CD4-positive, CD25-positive, alpha-beta regulatory T cell (primary cell): ENCODE measurements at regions not wholly inside any gene's neighbourhood (a gene's known extent, or its start where the extent isn't known, plus 50 kb on each side); places are given as distances from the start of the nearest gene placed in this dataset.

ENCODE experiments used
- ATAC-seq, 2 donors: fragments of 150-1000 bp; cut with Tn5 transposase; one replicate each; pipeline ENCODE4 v1.10.0; 2021; ENCODE audit warnings: low read depth in 2 of 2, moderate number of reproducible peaks in 2 of 2, moderate library complexity in 1 of 2
- DNase-seq, 3 donors: peaks; one replicate each; pipeline versions ENCODE4 v3.0.0 to v3.0.0-alpha.2; 2012 to 2022; ENCODE audit warnings: mixed read lengths in 1 of 3
- H3K27ac ChIP-seq: one replicate; pipeline ENCODE4 v1.7.0; 2013; ENCODE audit warnings: mild to moderate bottlenecking, low read length; ENCODE audit not compliant: insufficient read depth, poor library complexity, severe bottlenecking
- H3K27me3 ChIP-seq: one replicate; pipeline ENCODE4 v1.7.0; 2013; ENCODE audit warnings: low read length; ENCODE audit not compliant: control insufficient read depth, insufficient read depth
- H3K36me3 ChIP-seq: one replicate; pipeline ENCODE4 v1.7.0; 2013; ENCODE audit warnings: mild to moderate bottlenecking, low read length, moderate library complexity; ENCODE audit not compliant: control insufficient read depth, insufficient read depth
- H3K4me1 ChIP-seq: 2 replicates; pipeline ENCODE4 v1.7.0; 2013; ENCODE audit warnings: mild to moderate bottlenecking, low read length; ENCODE audit not compliant: insufficient read depth, control insufficient read depth, poor library complexity, severe bottlenecking
- H3K4me3 ChIP-seq: one replicate; pipeline ENCODE4 v1.7.0; 2013; ENCODE audit warnings: low read depth, mild to moderate bottlenecking, low read length, moderate library complexity
- H3K9me3 ChIP-seq, 2 experiments: 1 replicate in 1 of 2; 2 replicates in 1 of 2; pipeline ENCODE4 v1.7.0; 2013; ENCODE audit warnings: low read length in 2 of 2, mild to moderate bottlenecking in 1 of 2, moderate library complexity in 1 of 2; ENCODE audit not compliant: control insufficient read depth in 2 of 2
- H3K27ac Mint-ChIP-seq, 3 donors: one replicate each; pipeline ENCODE4 v1.8.0; 2020 to 2022; ENCODE audit warnings: mild to moderate bottlenecking in 3 of 3, mixed read lengths in 3 of 3, moderate library complexity in 2 of 3
- H3K27me3 Mint-ChIP-seq: one replicate; pipeline ENCODE4 v1.8.0; 2022; ENCODE audit warnings: mild to moderate bottlenecking, mixed read lengths
- H3K36me3 Mint-ChIP-seq: one replicate; pipeline ENCODE4 v1.8.0; 2020; ENCODE audit warnings: mixed read lengths
- H3K4me1 Mint-ChIP-seq, 4 donors: one replicate each; pipeline ENCODE4 v1.8.0; 2020 to 2022; ENCODE audit warnings: mixed read lengths in 4 of 4, mild to moderate bottlenecking in 1 of 4
- H3K4me3 Mint-ChIP-seq, 4 donors: one replicate each; pipeline ENCODE4 v1.8.0; 2020 to 2022; ENCODE audit warnings: mild to moderate bottlenecking in 4 of 4, mixed read lengths in 4 of 4, moderate library complexity in 3 of 4
- H3K9me3 Mint-ChIP-seq, 7 donors: one replicate each; pipeline ENCODE4 v1.8.0; 2020 to 2022; ENCODE audit warnings: mixed read lengths in 7 of 7, mild to moderate bottlenecking in 3 of 7, moderate library complexity in 2 of 7

GRCh38 chr6:106035655-106036054, 50.5 kb upstream of the PRDM1 start:
- no peak for DNase-seq
- H3K27ac ChIP-seq, result no peak overlapping the region
- Mint-ChIP-seq H3K4me1 (peaks cover 0 to 5% (median 2%) of the 10 kb centered on the region in 4 donors), H3K27ac (no peak overlapping the region), H3K36me3 (peaks cover 4% of the 10 kb centered on the region), H3K27me3 (no peaks in the 10 kb centered on the region), H3K9me3 (peaks cover 0 to 14% (median 6%) of the 10 kb centered on the region in 7 donors), H3K4me3 (no peak overlapping the region)
- no peaks in the 10 kb centered on the region for H3K4me1 ChIP-seq
- no peak overlapping the region for H3K4me3 ChIP-seq
- no peaks in the 10 kb centered on the region for H3K27me3 ChIP-seq
- no peaks in the 10 kb centered on the region for H3K9me3 ChIP-seq
- ATAC-seq, result no peak
- no peaks in the 10 kb centered on the region for H3K36me3 ChIP-seq

DNA sequence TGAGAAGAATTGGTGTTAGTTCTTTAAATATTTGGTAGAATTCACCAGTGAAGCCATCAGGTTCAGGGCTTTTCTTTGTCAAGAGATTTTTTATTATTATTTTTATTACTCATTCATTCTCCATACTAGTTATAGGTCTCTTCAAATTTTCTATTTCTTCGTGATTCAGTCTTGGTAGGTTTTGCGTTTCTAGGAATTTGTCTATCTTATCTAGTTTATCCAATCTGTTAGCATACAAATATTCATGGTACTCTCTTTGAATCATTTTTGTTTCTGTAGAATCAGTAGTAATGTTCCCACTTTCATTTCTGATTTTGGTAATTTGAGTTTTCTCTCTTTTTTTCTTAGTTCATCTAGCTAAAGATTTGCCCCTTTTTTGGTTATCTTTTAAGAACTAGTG, 52.3 kb upstream of the PRDM1 start:
- H3K27me3 ChIP-seq, result no peaks in the 10 kb centered on the region
- peaks cover 0 to 5% (median 2%) of the 10 kb centered on the region in 4 donors for H3K4me1 Mint-ChIP-seq
- H3K36me3 Mint-ChIP-seq, result peaks cover 4% of the 10 kb centered on the region

GRCh38 chr6:106027758-106028157, 58.4 kb upstream of the PRDM1 start:
- no peaks in the 10 kb centered on the region for H3K36me3 ChIP-seq
- H3K9me3 ChIP-seq, result no peaks in the 10 kb centered on the region
- no peak overlapping the region for H3K4me3 Mint-ChIP-seq
- no peak overlapping the region for H3K27ac ChIP-seq
- peaks cover 3% of the 10 kb centered on the region for H3K27me3 ChIP-seq
- H3K4me3 ChIP-seq, result no peak overlapping the region
- no peaks in the 10 kb centered on the region for H3K36me3 Mint-ChIP-seq
- H3K9me3 Mint-ChIP-seq, result peaks cover 0 to 2% (median 0%) of the 10 kb centered on the region in 7 donors
- no peak overlapping the region for H3K27ac Mint-ChIP-seq
- H3K4me1 Mint-ChIP-seq, result peaks cover 0 to 11% (median 8%) of the 10 kb centered on the region in 4 donors
- no peak for DNase-seq
- peaks cover 4% of the 10 kb centered on the region for H3K27me3 Mint-ChIP-seq
- H3K4me1 ChIP-seq, result no peaks in the 10 kb centered on the region
- ATAC-seq, result no peak

More for the DNA sequence above, 52.3 kb upstream of the PRDM1 start:
- H3K27me3 Mint-ChIP-seq, result no peaks in the 10 kb centered on the region
- H3K4me3 Mint-ChIP-seq, result no peak overlapping the region
- no peak overlapping the region for H3K4me3 ChIP-seq
- H3K27ac Mint-ChIP-seq, result no peak overlapping the region
- DNase-seq (no peak), ATAC-seq (no peak)
- H3K36me3 ChIP-seq, result no peaks in the 10 kb centered on the region
- H3K9me3 Mint-ChIP-seq, result peaks cover 0 to 14% (median 6%) of the 10 kb centered on the region in 7 donors
- no peak overlapping the region for H3K27ac ChIP-seq
- H3K4me1 ChIP-seq, result no peaks in the 10 kb centered on the region
- no peaks in the 10 kb centered on the region for H3K9me3 ChIP-seq

- Histone ChIP-seq H3K4me3 (no peak overlapping the region), H3K9me3 (no peaks in the 10 kb centered on the region), H3K36me3 (no peaks in the 10 kb centered on the region), H3K4me1 (no peaks in the 10 kb centered on the region), H3K27me3 (peaks cover 3% of the 10 kb centered on the region), H3K27ac (no peak overlapping the region)
- Mint-ChIP-seq H3K4me1 (peaks cover 0 to 11% (median 8%) of the 10 kb centered on the region in 4 donors), H3K27me3 (peaks cover 4% of the 10 kb centered on the region), H3K9me3 (peaks cover 0 to 2% (median 0%) of the 10 kb centered on the region in 7 donors), H3K36me3 (no peaks in the 10 kb centered on the region), H3K4me3 (peak overlapping the region in 2 of 4 donors; percentile 31 to 35), H3K27ac (no peak overlapping the region)
- DNase-seq (no peak), ATAC-seq (no peak)
Measured at GRCh38 chr6:106026748-106027715, 59.1 kb upstream of the PRDM1 start.

- DNase-seq (no peak), ATAC-seq (no peak)
- Histone ChIP-seq H3K27me3 (peaks cover 3% of the 10 kb centered on the region), H3K4me1 (no peaks in the 10 kb centered on the region), H3K9me3 (no peaks in the 10 kb centered on the region), H3K27ac (no peak overlapping the region), H3K36me3 (no peaks in the 10 kb centered on the region), H3K4me3 (no peak overlapping the region)
- peaks cover 7% of the 10 kb centered on the region for H3K27me3 Mint-ChIP-seq
- no peak overlapping the region for H3K27ac Mint-ChIP-seq
- H3K4me3 Mint-ChIP-seq, result no peak overlapping the region
- H3K4me1 Mint-ChIP-seq, result peaks cover 0 to 11% (median 8%) of the 10 kb centered on the region in 4 donors
- peaks cover 0 to 2% (median 0%) of the 10 kb centered on the region in 7 donors for H3K9me3 Mint-ChIP-seq
- no peaks in the 10 kb centered on the region for H3K36me3 Mint-ChIP-seq
Measured at GRCh38 chr6:106025655-106026054, 60.5 kb upstream of the PRDM1 start.

GRCh38 chr6:106022801-106023200, 63.3 kb upstream of the PRDM1 start:
- Histone ChIP-seq H3K27ac (no peak overlapping the region), H3K36me3 (no peaks in the 10 kb centered on the region), H3K4me1 (no peaks in the 10 kb centered on the region), H3K27me3 (peaks cover 2% of the 10 kb centered on the region), H3K4me3 (no peak overlapping the region), H3K9me3 (no peaks in the 10 kb centered on the region)
- ATAC-seq (no peak), DNase-seq (no peak)
- Mint-ChIP-seq H3K4me1 (peaks cover 0 to 11% (median 6%) of the 10 kb centered on the region in 4 donors), H3K9me3 (peaks cover 0 to 2% (median 0%) of the 10 kb centered on the region in 7 donors), H3K27me3 (peaks cover 7% of the 10 kb centered on the region), H3K4me3 (no peak overlapping the region), H3K27ac (no peak overlapping the region), H3K36me3 (no peaks in the 10 kb centered on the region)

GRCh38 chr6:106017454-106017853, 68.7 kb upstream of the PRDM1 start:
- H3K36me3 Mint-ChIP-seq, result no peaks in the 10 kb centered on the region
- H3K4me3 Mint-ChIP-seq, result no peak overlapping the region
- Histone ChIP-seq H3K4me1 (no peaks in the 10 kb centered on the region), H3K36me3 (no peaks in the 10 kb centered on the region), H3K9me3 (no peaks in the 10 kb centered on the region), H3K27ac (no peak overlapping the region), H3K27me3 (no peaks in the 10 kb centered on the region), H3K4me3 (no peak overlapping the region)
- DNase-seq (no peak), ATAC-seq (no peak)
- H3K27ac Mint-ChIP-seq, result no peak overlapping the region
- no peaks in the 10 kb centered on the region for H3K9me3 Mint-ChIP-seq
- H3K27me3 Mint-ChIP-seq, result peaks cover 17% of the 10 kb centered on the region
- no peaks in the 10 kb centered on the region for H3K4me1 Mint-ChIP-seq

- ATAC-seq, result no peak
- H3K27ac Mint-ChIP-seq, result no peak overlapping the region
Measured at GRCh38 chr6:106014955-106015354, 71.2 kb upstream of the PRDM1 start.

More at GRCh38 chr6:106014955-106015354, 71.2 kb upstream of the PRDM1 start:
- no peaks in the 10 kb centered on the region for H3K9me3 ChIP-seq
- Mint-ChIP-seq H3K4me1 (no peaks in the 10 kb centered on the region), H3K36me3 (no peaks in the 10 kb centered on the region), H3K9me3 (no peaks in the 10 kb centered on the region), H3K27me3 (peaks cover 13% of the 10 kb centered on the region), H3K4me3 (no peak overlapping the region)
- H3K27ac ChIP-seq, result no peak overlapping the region
- H3K4me1 ChIP-seq, result no peaks in the 10 kb centered on the region
- no peak overlapping the region for H3K4me3 ChIP-seq
- H3K27me3 ChIP-seq, result no peaks in the 10 kb centered on the region
- DNase-seq, result no peak
- no peaks in the 10 kb centered on the region for H3K36me3 ChIP-seq
